ENCODE measurements at regions not wholly inside any gene's neighbourhood (a gene's known extent, or its start where the extent isn't known, plus 50 kb on each side); places are given as distances from the start of the nearest gene placed in this dataset.
"Not testable (repeated sequence)": the region's sequence is repeated elsewhere in the genome, so short reads cannot be mapped to it uniquely, and the experiment has no call there.

GRCh38 chr5:120919017-120919416, 454.9 kb downstream of the PRR16 start:
- DNase-seq (ENCODE audit: low spot score) = no peak

GRCh38 chr5:120923026-120923425, 458.9 kb downstream of the PRR16 start:
- no peak for DNase-seq (ENCODE audit: low spot score)

- DNase-seq (ENCODE audit: low spot score) = peak; percentile 38
Observed at GRCh38 chr5:120926471-120926870, 462.4 kb downstream of the PRR16 start.

GRCh38 chr5:120927950-120928530, 463.9 kb downstream of the PRR16 start:
- peak; percentile 91 for DNase-seq (ENCODE audit: low spot score)

- DNase-seq (ENCODE audit: low spot score) = no peak
Observed at GRCh38 chr5:120932480-120932879, 468.4 kb downstream of the PRR16 start.

- DNase-seq (ENCODE audit: low spot score) = no peak
Observed at GRCh38 chr5:120934031-120934430, 469.9 kb downstream of the PRR16 start.

GRCh38 chr5:120936652-120937051, 472.6 kb downstream of the PRR16 start:
- no peak for DNase-seq (ENCODE audit: low spot score)

- no peak for DNase-seq (ENCODE audit: low spot score)
Observed at GRCh38 chr5:120938604-120939003, 474.5 kb downstream of the PRR16 start.

GRCh38 chr5:120942596-120943350, 478.7 kb downstream of the PRR16 start:
- DNase-seq (ENCODE audit: low spot score) = peak; percentile 66

GRCh38 chr5:120949596-120949995, 485.5 kb downstream of the PRR16 start:
- DNase-seq (ENCODE audit: low spot score) = not testable (repeated sequence)

GRCh38 chr5:120953445-120953844, 489.3 kb downstream of the PRR16 start:
- not testable (repeated sequence) for DNase-seq (ENCODE audit: low spot score)

- DNase-seq (ENCODE audit: low spot score) = no peak
Observed at GRCh38 chr5:120954255-120954654, 490.2 kb downstream of the PRR16 start.

- DNase-seq (ENCODE audit: low spot score) = peak; percentile 7
Observed at GRCh38 chr5:120955795-120956194, 491.7 kb downstream of the PRR16 start.

GRCh38 chr5:120958877-120959485, 494.9 kb downstream of the PRR16 start:
- no peak for DNase-seq (ENCODE audit: low spot score)

GRCh38 chr5:120960510-120960909, 496.4 kb downstream of the PRR16 start:
- no peak for DNase-seq (ENCODE audit: low spot score)

- DNase-seq (ENCODE audit: low spot score) = no peak
Observed at GRCh38 chr5:120967366-120967765, 503.3 kb downstream of the PRR16 start.

GRCh38 chr5:120974690-120975089, 510.6 kb downstream of the PRR16 start:
- DNase-seq (ENCODE audit: low spot score) = no peak

GRCh38 chr5:120982351-120982750, 518.3 kb downstream of the PRR16 start:
- DNase-seq (ENCODE audit: low spot score) = no peak

- DNase-seq (ENCODE audit: low spot score) = no peak
Observed at GRCh38 chr5:120985526-120985925, 521.4 kb downstream of the PRR16 start.

GRCh38 chr5:120988491-120988890, 524.4 kb downstream of the PRR16 start:
- DNase-seq (ENCODE audit: low spot score) = no peak

GRCh38 chr5:120988941-120989340, 524.8 kb downstream of the PRR16 start:
- DNase-seq (ENCODE audit: low spot score) = no peak

- no peak for DNase-seq (ENCODE audit: low spot score)
Observed at GRCh38 chr5:120991569-120991968, 527.5 kb downstream of the PRR16 start.

- no peak for DNase-seq (ENCODE audit: low spot score)
Observed at GRCh38 chr5:120994112-120994511, 530.0 kb downstream of the PRR16 start.
